ENCODE measurements at regions not wholly inside any gene's neighbourhood (a gene's known extent, or its start where the extent isn't known, plus 50 kb on each side); places are given as distances from the start of the nearest gene placed in this dataset.

GRCh38 chr1:47562799-47563198 is 125.0 kb downstream of the FOXD2 start:
- DNase-seq, result peak; percentile 43 to 81
- H3K27ac ChIP-seq, result peak overlapping the region; percentile 64
- H3K4me3 ChIP-seq, result no peak overlapping the region
- no peaks in the 10 kb centered on the region for H3K27me3 ChIP-seq
- peaks cover 0 to 52% (median 31%) of the 10 kb centered on the region in 4 donors for H3K4me1 ChIP-seq
- no peaks in the 10 kb centered on the region for H3K36me3 ChIP-seq
- TF ChIP-seq CTCF (IDR thresholded peaks at IDR 0.05), result no peak
- H3K9me3 ChIP-seq, result no peaks in the 10 kb centered on the region
- intact Hi-C loops (cut with DNase I; ENCODE audit: low total_unique reads), result no loop called here

- Histone ChIP-seq H3K27ac (peak overlapping the region; percentile 64), H3K4me3 (no peak overlapping the region), H3K9me3 (no peaks in the 10 kb centered on the region), H3K4me1 (peaks cover 0 to 52% (median 31%) of the 10 kb centered on the region in 4 donors), H3K36me3 (no peaks in the 10 kb centered on the region), H3K27me3 (no peaks in the 10 kb centered on the region)
- intact Hi-C loops (cut with DNase I; ENCODE audit: low total_unique reads), result no loop called here
- DNase-seq, result peak; percentile 62 to 78
- no peak for TF ChIP-seq CTCF (IDR thresholded peaks at IDR 0.05)
Observed at GRCh38 chr1:47563201-47563600, 125.4 kb downstream of the FOXD2 start.

- Histone ChIP-seq H3K4me1 (peaks cover 0 to 52% (median 26%) of the 10 kb centered on the region in 4 donors), H3K9me3 (no peaks in the 10 kb centered on the region), H3K27ac (peak overlapping the region in 1 of 2 donors; percentile 64), H3K4me3 (no peak overlapping the region), H3K27me3 (no peaks in the 10 kb centered on the region), H3K36me3 (no peaks in the 10 kb centered on the region)
- no peak for DNase-seq
- no peak for TF ChIP-seq CTCF (IDR thresholded peaks at IDR 0.05)
- intact Hi-C loops (cut with DNase I; ENCODE audit: low total_unique reads), result no loop called here
Observed at GRCh38 chr1:47564570-47564969, 126.7 kb downstream of the FOXD2 start.

- no peak for TF ChIP-seq CTCF (IDR thresholded peaks at IDR 0.05)
- H3K36me3 ChIP-seq, result no peaks in the 10 kb centered on the region
- H3K9me3 ChIP-seq, result no peaks in the 10 kb centered on the region
- DNase-seq, result no peak
- intact Hi-C loops (cut with DNase I; ENCODE audit: low total_unique reads), result no loop called here
- H3K4me1 ChIP-seq, result peaks cover 0 to 57% (median 30%) of the 10 kb centered on the region in 4 donors
- H3K4me3 ChIP-seq, result no peak overlapping the region
- H3K27ac ChIP-seq, result no peak overlapping the region
- no peaks in the 10 kb centered on the region for H3K27me3 ChIP-seq
Observed at GRCh38 chr1:47565092-47565491, 127.2 kb downstream of the FOXD2 start.

DNA sequence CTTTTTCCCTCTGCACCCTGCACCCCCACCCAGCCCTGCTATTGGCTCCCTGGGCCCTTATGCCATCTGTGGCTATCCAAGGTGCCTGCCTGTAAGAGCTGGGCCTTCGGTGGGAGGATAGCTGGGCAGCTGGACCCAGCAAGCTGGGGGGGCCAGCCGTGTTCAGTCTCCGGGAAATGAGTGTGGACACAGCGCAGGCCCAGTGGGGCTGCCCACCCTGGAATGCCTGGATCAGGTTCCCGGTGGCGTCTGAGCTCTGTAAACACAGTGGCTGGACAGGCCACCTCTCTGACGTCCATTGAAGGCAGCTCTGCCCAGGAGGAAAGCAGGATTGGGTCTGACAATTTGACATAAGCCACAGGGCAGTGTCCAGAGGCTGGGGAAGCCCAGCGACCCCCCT is 127.8 kb downstream of the FOXD2 start:
- Histone ChIP-seq H3K36me3 (no peaks in the 10 kb centered on the region), H3K9me3 (no peaks in the 10 kb centered on the region), H3K4me1 (peaks cover 0 to 60% (median 34%) of the 10 kb centered on the region in 4 donors), H3K27ac (no peak overlapping the region), H3K27me3 (no peaks in the 10 kb centered on the region), H3K4me3 (no peak overlapping the region)
- DNase-seq, result no peak
- intact Hi-C loops (cut with DNase I; ENCODE audit: low total_unique reads), result no loop called here
- no peak for TF ChIP-seq CTCF (IDR thresholded peaks at IDR 0.05)

DNA sequence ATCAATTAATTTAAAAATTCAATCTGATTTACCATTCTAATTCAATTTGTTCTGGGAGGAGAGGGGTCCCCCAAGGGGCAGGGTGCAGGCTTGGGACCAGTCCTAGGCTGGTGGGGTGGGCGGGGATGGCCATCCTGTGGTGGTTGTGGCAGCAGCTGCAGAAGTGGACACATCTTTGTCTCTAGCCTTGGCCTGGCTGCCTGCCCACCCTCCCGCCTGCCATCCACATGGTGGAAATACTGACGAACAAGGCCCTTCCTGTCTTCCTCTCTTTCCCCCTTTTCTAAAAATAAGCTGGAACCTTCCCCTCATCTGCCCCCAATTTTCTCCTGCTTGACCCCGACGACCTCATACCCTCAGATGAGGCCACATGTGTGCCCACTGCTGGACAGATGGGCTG is 130.9 kb downstream of the FOXD2 start:
- Histone ChIP-seq H3K9me3 (no peaks in the 10 kb centered on the region), H3K27me3 (no peaks in the 10 kb centered on the region), H3K4me3 (no peak overlapping the region), H3K27ac (peak overlapping the region in 1 of 2 donors; percentile 49), H3K36me3 (no peaks in the 10 kb centered on the region), H3K4me1 (peaks cover 0 to 29% (median 12%) of the 10 kb centered on the region in 4 donors)
- no peak for DNase-seq
- intact Hi-C loops (cut with DNase I; ENCODE audit: low total_unique reads), result no loop called here
- no peak for TF ChIP-seq CTCF (IDR thresholded peaks at IDR 0.05)
